Transverse colon (tissue), 4 donors: ENCODE measurements at regions not wholly inside any gene's neighbourhood (a gene's known extent, or its start where the extent isn't known, plus 50 kb on each side); places are given as distances from the start of the nearest gene placed in this dataset.

Source experiments
- DNase-seq: peaks from one replicate; pipeline ENCODE4 v3.0.0-alpha.2; 2019
- H3K27ac ChIP-seq, 4 donors: fragments of 200-600 bp; sonication (generic); 2 replicates each; pipeline ENCODE4 v1.5.1; 2016 to 2018; ENCODE audit warnings: inconsistent platforms in 4 of 4
- H3K27me3 ChIP-seq: fragments of 200-600 bp; sonication (generic); 2 replicates; pipeline ENCODE4 v1.5.1; 2017; ENCODE audit warnings: inconsistent platforms
- H3K36me3 ChIP-seq, 4 donors: fragments of 200-600 bp; sonication (generic); 2 replicates each; pipeline ENCODE4 v1.5.1; 2017 to 2019; ENCODE audit warnings: inconsistent platforms in 4 of 4
- H3K4me1 ChIP-seq, 4 donors: fragments of 200-600 bp; sonication (generic); 2 replicates each; pipeline ENCODE4 v1.5.1; 2017 to 2020; ENCODE audit warnings: inconsistent platforms in 4 of 4
- H3K4me3 ChIP-seq, 4 donors: fragments of 200-600 bp; sonication (generic); 1 replicate in 1 of 4; 2 replicates in 3 of 4; pipeline versions ENCODE4 v1.5.1 to v1.6.1; 2017 to 2019; ENCODE audit warnings: inconsistent platforms in 4 of 4
- H3K9me3 ChIP-seq, 2 donors: fragments of 200-600 bp; sonication (generic); 2 replicates each; pipeline ENCODE4 v1.5.1; 2017 to 2019; ENCODE audit warnings: inconsistent platforms in 2 of 2
- EP300 ChIP-seq: sonication (generic); formaldehyde crosslinking; IDR thresholded peaks from one replicate; pipeline ENCODE4 v1.6.1; 2017; ENCODE audit warnings: antibody characterized with exemption, low read depth
- POLR2A ChIP-seq: fragments of 450-650 bp; IDR thresholded peaks from one replicate; pipeline ENCODE4 v1.6.1; 2016; ENCODE audit warnings: antibody characterized with exemption, mild to moderate bottlenecking, moderate library complexity
- POLR2AphosphoS5 ChIP-seq, 3 donors: sonication (generic); formaldehyde crosslinking; IDR thresholded peaks; one replicate each; pipeline ENCODE4 v1.6.1; 2016; ENCODE audit warnings: antibody characterized with exemption in 3 of 3
- WGBS, 2 donors: methylation state at CpG; one replicate each; pipeline ENCODE4 v1.1.5; 2018; ENCODE audit warnings: low coverage in 1 of 2; 5-methylcytosine and 5-hydroxymethylcytosine counted together
- in situ Hi-C, 4 donors: fragments of 200-750 bp; cut with MboI; loops; one replicate each; pipeline versions ENCODE4 v1.15.0 to v1.15.1; 2017; ENCODE audit warnings: low sequenced_read_pairs in 3 of 4, low pct_ligation_motif_present in 1 of 4, low pct_unique_long_range_greater_than_20kb in 1 of 4
- intact Hi-C: fragments of 100-400 bp; cut with DNase I; formaldehyde crosslinking; loops from one replicate; pipeline ENCODE4 v1.15.1; 2023; ENCODE audit warnings: low total_unique reads
- TF ChIP-seq, protein P1 (sequence below), 5 experiments: fragments of 200-600 bp in 3 of 5; fragments of 450-650 bp in 2 of 5; sonication (generic) in 3 of 5; IDR thresholded peaks; 1 replicate in 2 of 5; 2 replicates in 3 of 5; pipeline ENCODE4 v1.5.1; 2016 to 2017; ENCODE audit warnings: antibody characterized with exemption in 5 of 5, inconsistent platforms in 3 of 5, mild to moderate bottlenecking in 2 of 5, moderate library complexity in 1 of 5

DNA sequence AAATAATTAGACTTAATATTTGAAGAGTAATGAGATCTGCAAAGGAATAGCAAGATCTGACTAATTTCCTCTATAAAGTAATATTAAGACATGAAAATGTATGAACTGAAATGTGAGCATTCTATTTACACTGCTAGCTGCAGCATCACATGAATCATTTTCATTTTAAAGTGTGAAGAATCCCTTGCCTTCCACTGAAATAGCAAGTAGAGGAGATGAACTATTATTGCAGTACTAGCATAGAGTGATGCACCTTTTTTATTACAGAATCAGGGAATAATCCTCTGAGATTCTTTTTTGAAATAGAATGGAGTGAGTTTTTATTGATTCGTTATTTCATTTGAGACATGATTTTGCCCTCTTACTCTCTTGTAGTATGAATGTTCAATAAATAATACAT, 281.9 kb upstream of the NAV3 start:
- 58 to 71% methylated on average over 1 of the region's 1 CpG for WGBS, 2 donors
- Histone ChIP-seq H3K4me3 (no peak overlapping the region), H3K9me3 (no peaks in the 10 kb centered on the region), H3K4me1 (no peaks in the 10 kb centered on the region), H3K27me3 (no peaks in the 10 kb centered on the region), H3K36me3 (no peaks in the 10 kb centered on the region), H3K27ac (no peak overlapping the region)
- DNase-seq, result no peak
- intact Hi-C loops, result no loop called here
- in situ Hi-C loops, result no loop called here
- TF ChIP-seq POLR2A (no peak), POLR2AphosphoS5 (IDR thresholded peaks at IDR 0.05) (no peak), EP300 (no peak)
- TF ChIP-seq, protein P1, sequence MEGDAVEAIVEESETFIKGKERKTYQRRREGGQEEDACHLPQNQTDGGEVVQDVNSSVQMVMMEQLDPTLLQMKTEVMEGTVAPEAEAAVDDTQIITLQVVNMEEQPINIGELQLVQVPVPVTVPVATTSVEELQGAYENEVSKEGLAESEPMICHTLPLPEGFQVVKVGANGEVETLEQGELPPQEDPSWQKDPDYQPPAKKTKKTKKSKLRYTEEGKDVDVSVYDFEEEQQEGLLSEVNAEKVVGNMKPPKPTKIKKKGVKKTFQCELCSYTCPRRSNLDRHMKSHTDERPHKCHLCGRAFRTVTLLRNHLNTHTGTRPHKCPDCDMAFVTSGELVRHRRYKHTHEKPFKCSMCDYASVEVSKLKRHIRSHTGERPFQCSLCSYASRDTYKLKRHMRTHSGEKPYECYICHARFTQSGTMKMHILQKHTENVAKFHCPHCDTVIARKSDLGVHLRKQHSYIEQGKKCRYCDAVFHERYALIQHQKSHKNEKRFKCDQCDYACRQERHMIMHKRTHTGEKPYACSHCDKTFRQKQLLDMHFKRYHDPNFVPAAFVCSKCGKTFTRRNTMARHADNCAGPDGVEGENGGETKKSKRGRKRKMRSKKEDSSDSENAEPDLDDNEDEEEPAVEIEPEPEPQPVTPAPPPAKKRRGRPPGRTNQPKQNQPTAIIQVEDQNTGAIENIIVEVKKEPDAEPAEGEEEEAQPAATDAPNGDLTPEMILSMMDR (IDR thresholded peaks at IDR 0.05), result no peak

DNA sequence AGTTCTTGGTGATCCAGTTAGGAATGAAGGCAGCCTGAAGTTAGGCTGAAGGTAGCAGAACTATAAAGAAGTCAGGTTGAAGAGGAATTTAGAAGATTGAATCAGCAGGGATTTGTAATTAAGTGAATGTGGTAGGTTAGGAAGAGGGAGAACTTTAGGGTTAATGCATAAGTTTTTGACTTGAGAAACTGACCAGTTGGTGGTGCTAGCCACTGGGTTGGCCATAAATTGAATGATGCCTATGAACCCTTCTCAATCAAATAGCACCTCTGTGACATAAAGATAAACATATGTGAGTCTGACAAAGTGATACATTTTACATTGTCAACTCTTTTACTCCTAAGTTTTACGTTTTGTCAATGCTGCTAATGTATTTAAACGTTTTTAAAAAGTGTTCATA, 290.6 kb upstream of the NAV3 start:
- WGBS, 2 donors, result 50 to 56% methylated on average over 2 of the region's 2 CpGs
- Histone ChIP-seq H3K27me3 (no peaks in the 10 kb centered on the region), H3K4me3 (no peak overlapping the region), H3K9me3 (no peaks in the 10 kb centered on the region), H3K36me3 (no peaks in the 10 kb centered on the region), H3K27ac (no peak overlapping the region), H3K4me1 (no peaks in the 10 kb centered on the region)
- TF ChIP-seq POLR2A (no peak), POLR2AphosphoS5 (IDR thresholded peaks at IDR 0.05) (no peak), EP300 (no peak)
- TF ChIP-seq, protein P1 (IDR thresholded peaks at IDR 0.05), result no peak
- in situ Hi-C loops (no loop called here), intact Hi-C loops (no loop called here)
- no peak for DNase-seq

DNA sequence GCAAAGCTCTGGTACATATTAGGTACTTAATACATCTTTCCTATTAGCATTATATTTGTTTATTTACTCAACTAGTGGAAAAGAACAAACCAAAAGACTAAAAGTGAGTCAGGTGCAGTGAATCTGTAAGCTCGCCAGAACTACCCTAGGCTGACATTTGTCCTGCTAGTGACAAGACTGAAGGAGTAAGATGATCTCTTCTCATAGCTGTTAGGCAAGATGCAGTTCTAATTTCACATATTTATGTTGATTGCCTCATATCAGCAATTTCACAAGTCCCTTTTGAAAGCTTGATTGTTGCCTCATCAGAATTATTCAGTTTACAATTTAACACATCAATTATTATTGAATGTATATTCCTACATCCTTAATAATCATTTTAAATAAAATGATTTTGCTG, 293.0 kb upstream of the NAV3 start:
- intact Hi-C loops (no loop called here), in situ Hi-C loops (no loop called here)
- H3K36me3 ChIP-seq, result no peaks in the 10 kb centered on the region
- H3K4me3 ChIP-seq, result no peak overlapping the region
- DNase-seq, result no peak
- H3K27ac ChIP-seq, result no peak overlapping the region
- WGBS, 2 donors, result 89 to 92% methylated on average over 1 of the region's 1 CpG
- TF ChIP-seq POLR2A, result no peak
- TF ChIP-seq POLR2AphosphoS5 (IDR thresholded peaks at IDR 0.05), result no peak
- no peak for TF ChIP-seq EP300
- TF ChIP-seq, protein P1 (IDR thresholded peaks at IDR 0.05), result no peak
- H3K4me1 ChIP-seq, result no peaks in the 10 kb centered on the region
- no peaks in the 10 kb centered on the region for H3K27me3 ChIP-seq
- H3K9me3 ChIP-seq, result no peaks in the 10 kb centered on the region

DNA sequence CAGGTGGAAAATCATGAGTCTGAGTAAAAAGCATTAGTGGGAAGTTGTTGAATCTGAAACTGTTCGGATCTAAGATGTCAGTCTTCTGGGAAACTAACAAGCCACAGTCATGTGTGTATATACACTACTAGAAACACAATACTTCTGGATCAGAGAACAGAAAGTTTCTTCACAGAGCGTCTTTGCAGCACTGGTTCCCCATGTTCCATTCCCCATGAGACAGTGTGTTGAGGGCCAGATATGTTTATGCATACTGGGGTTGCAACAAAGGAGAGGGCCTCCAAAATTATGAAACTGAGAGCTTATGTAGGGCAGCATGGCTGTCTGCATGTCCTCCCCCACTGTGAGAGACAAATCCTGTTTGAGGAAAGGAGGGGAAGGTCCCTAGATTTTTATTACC, 295.0 kb upstream of the NAV3 start:
- H3K27me3 ChIP-seq, result no peaks in the 10 kb centered on the region
- H3K36me3 ChIP-seq, result no peaks in the 10 kb centered on the region
- H3K27ac ChIP-seq, result no peak overlapping the region
- H3K9me3 ChIP-seq, result no peaks in the 10 kb centered on the region
- no peaks in the 10 kb centered on the region for H3K4me1 ChIP-seq
- in situ Hi-C loops (no loop called here), intact Hi-C loops (no loop called here)
- DNase-seq, result no peak
- H3K4me3 ChIP-seq, result no peak overlapping the region
- 40 to 80% methylated on average over 1 to 2 of the region's 2 CpGs for WGBS, 2 donors
- no peak for TF ChIP-seq EP300
- TF ChIP-seq POLR2A, result no peak
- TF ChIP-seq, protein P1 (IDR thresholded peaks at IDR 0.05), result no peak
- TF ChIP-seq POLR2AphosphoS5 (IDR thresholded peaks at IDR 0.05), result no peak
